Neural cell (in vitro differentiated cells): ENCODE measurements at regions not wholly inside any gene's neighbourhood (a gene's known extent, or its start where the extent isn't known, plus 50 kb on each side); places are given as distances from the start of the nearest gene placed in this dataset.
"Not testable (repeated sequence)": the region's sequence is repeated elsewhere in the genome, so short reads cannot be mapped to it uniquely, and the experiment has no call there.

Experiments
- H2AFZ ChIP-seq: fragments of 200-600, 300-800 bp; sonication (generic), shearing (Covaris generic); 2 replicates; pipeline ENCODE4 v1.6.0; 2014; ENCODE audit warnings: low read depth, mild to moderate bottlenecking, antibody characterized with exemption, low read length, moderate library complexity
- H3F3A ChIP-seq: fragments of 200-600 bp; shearing (Covaris generic); 2 replicates; pipeline ENCODE4 v1.6.1; 2016; ENCODE audit warnings: mild to moderate bottlenecking, moderate library complexity, mixed read lengths, antibody characterized with exemption, low read length; ENCODE audit not compliant: insufficient read depth, poor library complexity, severe bottlenecking
- H3K27ac ChIP-seq: fragments of 200-600, 300-800 bp; sonication (generic), shearing (Covaris generic); 2 replicates; pipeline ENCODE4 v1.5.1; 2014; ENCODE audit warnings: mild to moderate bottlenecking, low read length, moderate library complexity
- H3K27me3 ChIP-seq: fragments of 300-800, 200-600 bp; sonication (generic), shearing (Covaris generic); 2 replicates; pipeline ENCODE4 v1.6.0; 2014; ENCODE audit warnings: mild to moderate bottlenecking, low read depth, low read length, moderate library complexity; ENCODE audit not compliant: insufficient read depth
- H3K36me3 ChIP-seq: fragments of 300-800, 200-600 bp; sonication (generic), shearing (Covaris generic); 2 replicates; pipeline ENCODE4 v1.5.1; 2014; ENCODE audit warnings: mild to moderate bottlenecking, antibody characterized with exemption, low read length, moderate library complexity; ENCODE audit not compliant: insufficient read depth
- H3K4me2 ChIP-seq: fragments of 300-800, 200-600 bp; sonication (generic), shearing (Covaris generic); 2 replicates; pipeline ENCODE4 v1.6.0; 2014; ENCODE audit warnings: mild to moderate bottlenecking, low read length
- H3K4me3 ChIP-seq: fragments of 300-800, 200-600 bp; sonication (generic), shearing (Covaris generic); 2 replicates; pipeline ENCODE4 v1.5.1; 2014; ENCODE audit warnings: mild to moderate bottlenecking, low read length, moderate library complexity
- H3K79me2 ChIP-seq: fragments of 200-600 bp; shearing (Covaris generic); replicated peaks from 2 replicates; pipeline ENCODE4 v1.6.0; 2014; ENCODE audit warnings: mild to moderate bottlenecking, low read length, moderate library complexity; ENCODE audit not compliant: insufficient read depth
- H3K9ac ChIP-seq: fragments of 300-800, 200-600 bp; sonication (generic), shearing (Covaris generic); 2 replicates; pipeline ENCODE4 v1.6.1; 2016; ENCODE audit warnings: mild to moderate bottlenecking, low read length, mixed read lengths
- H3K9me2 ChIP-seq: fragments of 200-600 bp; shearing (Covaris generic); 2 replicates; pipeline ENCODE4 v1.6.1; 2016; ENCODE audit warnings: mild to moderate bottlenecking, low read length, mixed read lengths; ENCODE audit not compliant: insufficient read depth
- H3K9me3 ChIP-seq: fragments of 200-600, 300-800 bp; sonication (generic), shearing (Covaris generic); 2 replicates; pipeline ENCODE4 v1.6.1; 2016; ENCODE audit warnings: mild to moderate bottlenecking, mixed run types, low read length, moderate library complexity, mixed read lengths
- H4K20me1 ChIP-seq: fragments of 200-600 bp; shearing (Covaris generic); 2 replicates; pipeline ENCODE4 v1.6.1; 2016; ENCODE audit warnings: mild to moderate bottlenecking, mixed run types; ENCODE audit not compliant: insufficient read depth
- CTCF ChIP-seq: fragments of 450-650 bp; IDR thresholded peaks from 2 replicates; pipeline ENCODE4 v1.5.1; 2014; ENCODE audit warnings: antibody characterized with exemption, mild to moderate bottlenecking, moderate library complexity; ENCODE audit not compliant: poor library complexity, severe bottlenecking
- EP300 ChIP-seq: fragments of 450-650 bp; conservative IDR thresholded peaks from 2 replicates; pipeline ENCODE4 v1.6.1; 2014; ENCODE audit warnings: antibody characterized with exemption, mild to moderate bottlenecking, moderate library complexity; ENCODE audit not compliant: poor library complexity, severe bottlenecking
- EZH2 ChIP-seq: fragments of 200-600, 300-800 bp; shearing (Covaris generic), sonication (generic); IDR thresholded peaks from 2 replicates; pipeline ENCODE4 v1.6.1; 2014; ENCODE audit warnings: antibody characterized with exemption, low read length, borderline replicate concordance, mild to moderate bottlenecking; ENCODE audit not compliant: insufficient read depth, poor library complexity, severe bottlenecking
- MXI1 ChIP-seq: fragments of 450-650 bp; conservative IDR thresholded peaks from 2 replicates; pipeline ENCODE4 v1.6.1; 2014; ENCODE audit warnings: antibody characterized with exemption, mild to moderate bottlenecking; ENCODE audit not compliant: poor library complexity, severe bottlenecking
- POLR2AphosphoS5 ChIP-seq: IDR thresholded peaks from 2 replicates; pipeline ENCODE4 v1.6.1; 2012
- RAD21 ChIP-seq: fragments of 450-650 bp; conservative IDR thresholded peaks from 2 replicates; pipeline ENCODE4 v1.6.1; 2014; ENCODE audit warnings: antibody characterized with exemption, mild to moderate bottlenecking, moderate library complexity
- REST ChIP-seq: IDR thresholded peaks from 2 replicates; pipeline ENCODE4 v1.6.1; 2012; ENCODE audit warnings: borderline replicate concordance
- SMC3 ChIP-seq: fragments of 450-650 bp; conservative IDR thresholded peaks from 2 replicates; pipeline ENCODE4 v1.6.1; 2014; ENCODE audit warnings: antibody characterized with exemption, mild to moderate bottlenecking, moderate library complexity; ENCODE audit not compliant: poor library complexity
- TAF1 ChIP-seq: IDR thresholded peaks from 2 replicates; pipeline ENCODE4 v1.6.1; 2012; ENCODE audit warnings: low read depth

- H3K27ac ChIP-seq: no peak overlapping the region
- H2AFZ ChIP-seq: no peak overlapping the region
Measured at GRCh38 chr11:81960443-81960842, 773.2 kb downstream of the FAM181B start.

GRCh38 chr11:81959341-81959740 lies 774.3 kb downstream of the FAM181B start:
- H4K20me1 ChIP-seq: no peaks in the 10 kb centered on the region
- H3K9ac ChIP-seq: no peak overlapping the region
- H3F3A ChIP-seq: no peaks in the 10 kb centered on the region
- no peak for TF ChIP-seq REST
- H3K27me3 ChIP-seq: no peaks in the 10 kb centered on the region
- no peaks in the 10 kb centered on the region for H3K9me2 ChIP-seq
- H3K4me2 ChIP-seq: no peak overlapping the region
- no peak overlapping the region for H3K4me3 ChIP-seq
- H3K79me2 ChIP-seq: no peaks in the 10 kb centered on the region
- no peaks in the 10 kb centered on the region for H3K36me3 ChIP-seq
- H3K27ac ChIP-seq: no peak overlapping the region
- H2AFZ ChIP-seq: no peak overlapping the region
- H3K9me3 ChIP-seq: no peaks in the 10 kb centered on the region

More at GRCh38 chr11:81960443-81960842, 773.2 kb downstream of the FAM181B start:
- no peak overlapping the region for H3K4me2 ChIP-seq
- H3K9me2 ChIP-seq: no peaks in the 10 kb centered on the region
- H3K36me3 ChIP-seq: no peaks in the 10 kb centered on the region
- no peaks in the 10 kb centered on the region for H3K79me2 ChIP-seq
- no peaks in the 10 kb centered on the region for H4K20me1 ChIP-seq
- no peaks in the 10 kb centered on the region for H3F3A ChIP-seq
- no peaks in the 10 kb centered on the region for H3K27me3 ChIP-seq
- H3K9me3 ChIP-seq: no peaks in the 10 kb centered on the region
- no peak overlapping the region for H3K9ac ChIP-seq
- no peak overlapping the region for H3K4me3 ChIP-seq
- TF ChIP-seq RAD21: no peak
- TF ChIP-seq SMC3: no peak
- TF ChIP-seq TAF1: no peak
- TF ChIP-seq MXI1: no peak
- TF ChIP-seq REST: no peak
- TF ChIP-seq EZH2: no peak
- TF ChIP-seq POLR2AphosphoS5: no peak
- no peak for TF ChIP-seq CTCF
- no peak for TF ChIP-seq EP300

GRCh38 chr11:81954301-81954700 lies 779.4 kb downstream of the FAM181B start:
- not testable (repeated sequence) for H3K79me2 ChIP-seq, H3K27ac ChIP-seq, H3K9me3 ChIP-seq, H3F3A ChIP-seq, H3K9me2 ChIP-seq, H3K36me3 ChIP-seq, H3K4me2 ChIP-seq, H3K9ac ChIP-seq, H3K27me3 ChIP-seq, H4K20me1 ChIP-seq, H2AFZ ChIP-seq, H3K4me3 ChIP-seq
